ENCODE measurements at regions not wholly inside any gene's neighbourhood (a gene's known extent, or its start where the extent isn't known, plus 50 kb on each side); places are given as distances from the start of the nearest gene placed in this dataset.

GRCh38 chr5:155919725-155920124, 407.2 kb upstream of the SGCD start (continued):
- TF ChIP-seq SIN3A (conservative IDR thresholded peaks at IDR 0.05 in 1 of 2, IDR thresholded peaks at IDR 0.05 in 1 of 2; ENCODE audit: low read depth in 1 of 2, low read length in 2 of 2), result no peak
- no peak for TF ChIP-seq CEBPB (IDR thresholded peaks at IDR 0.05; ENCODE audit: low read depth, low read length)
- TF ChIP-seq EGR1 (IDR thresholded peaks at IDR 0.05; ENCODE audit: borderline replicate concordance, low read depth, low read length), result no peak
- no peak for TF ChIP-seq HDAC2 (IDR thresholded peaks at IDR 0.05; ENCODE audit: borderline replicate concordance in 1 of 2, low read depth in 2 of 2, low read length in 2 of 2)
- no peak for TF ChIP-seq CTBP2 (IDR thresholded peaks at IDR 0.05; ENCODE audit: borderline replicate concordance, insufficient read depth, insufficient read length, low read length)

All from H1 (cell line).